Hepatocyte (in vitro differentiated cells): ENCODE measurements at regions not wholly inside any gene's neighbourhood (a gene's known extent, or its start where the extent isn't known, plus 50 kb on each side); places are given as distances from the start of the nearest gene placed in this dataset.
"Not testable (repeated sequence)": the region's sequence is repeated elsewhere in the genome, so short reads cannot be mapped to it uniquely, and the experiment has no call there.

ENCODE experiments used
- DNase-seq: peaks from one replicate; pipeline ENCODE4 v3.0.0-alpha.2; 2016; ENCODE audit warnings: low spot score
- H2AFZ ChIP-seq: fragments of 200-600 bp; sonication (generic); 2 replicates; pipeline ENCODE4 v1.6.0; 2016; ENCODE audit warnings: antibody characterized with exemption, mild to moderate bottlenecking
- H3K27ac ChIP-seq: fragments of 200-600 bp; sonication (generic); 2 replicates; pipeline ENCODE4 v1.5.1; 2016; ENCODE audit warnings: mild to moderate bottlenecking
- H3K27me3 ChIP-seq: fragments of 200-600 bp; sonication (generic); 2 replicates; pipeline ENCODE4 v1.6.1; 2016
- H3K36me3 ChIP-seq: fragments of 200-600 bp; sonication (generic); replicated peaks from 2 replicates; pipeline ENCODE4 v1.5.1; 2016; ENCODE audit warnings: low read depth; ENCODE audit not compliant: insufficient read depth
- H3K4me1 ChIP-seq: fragments of 200-600 bp; sonication (generic); 2 replicates; pipeline ENCODE4 v1.5.1; 2016; ENCODE audit warnings: mild to moderate bottlenecking, moderate library complexity; ENCODE audit not compliant: insufficient read depth
- H3K4me2 ChIP-seq: fragments of 200-600 bp; sonication (generic); 2 replicates; pipeline ENCODE4 v1.6.0; 2016
- H3K4me3 ChIP-seq: fragments of 200-600 bp; sonication (generic); 2 replicates; pipeline ENCODE4 v1.5.1; 2016; ENCODE audit warnings: mild to moderate bottlenecking
- H3K79me2 ChIP-seq: fragments of 200-600 bp; sonication (generic); 2 replicates; pipeline ENCODE4 v1.6.0; 2017; ENCODE audit warnings: mild to moderate bottlenecking
- H3K9me2 ChIP-seq: fragments of 200-600 bp; sonication (generic); replicated peaks from 2 replicates; pipeline ENCODE4 v1.6.0; 2017; ENCODE audit warnings: mild to moderate bottlenecking; ENCODE audit not compliant: insufficient read depth
- H3K9me3 ChIP-seq: fragments of 200-600 bp; sonication (generic); 2 replicates; pipeline ENCODE4 v1.5.1; 2016; ENCODE audit warnings: low read depth, mild to moderate bottlenecking
- H4K20me1 ChIP-seq: fragments of 200-600 bp; sonication (generic); 2 replicates; pipeline ENCODE4 v1.6.0; 2016; ENCODE audit warnings: mild to moderate bottlenecking; ENCODE audit not compliant: insufficient read depth, poor library complexity, severe bottlenecking
- EZH2 ChIP-seq: fragments of 200-600 bp; sonication (generic); IDR thresholded peaks from 2 replicates; pipeline ENCODE4 v1.6.1; 2016; ENCODE audit warnings: antibody characterized with exemption, mild to moderate bottlenecking, borderline replicate concordance
- EZH2phosphoT487 ChIP-seq: fragments of 200-600 bp; sonication (generic); IDR thresholded peaks from one replicate; pipeline ENCODE4 v1.6.1; 2018; ENCODE audit warnings: antibody characterized with exemption, mild to moderate bottlenecking, low read depth, moderate library complexity; ENCODE audit not compliant: unreplicated experiment, severe bottlenecking
- WGBS: methylation state at CpG from one replicate; pipeline ENCODE4 v1.1.6; 2016; ENCODE audit warnings: low lambda C conversion rate; ENCODE audit errors: missing lambda C conversion rate; 5-methylcytosine and 5-hydroxymethylcytosine counted together
- TF ChIP-seq, protein P1 (sequence below): fragments of 200-600 bp; sonication (generic); IDR thresholded peaks from 2 replicates; pipeline ENCODE4 v1.5.1; 2016; ENCODE audit warnings: antibody characterized with exemption, mild to moderate bottlenecking; ENCODE audit not compliant: poor library complexity

DNA sequence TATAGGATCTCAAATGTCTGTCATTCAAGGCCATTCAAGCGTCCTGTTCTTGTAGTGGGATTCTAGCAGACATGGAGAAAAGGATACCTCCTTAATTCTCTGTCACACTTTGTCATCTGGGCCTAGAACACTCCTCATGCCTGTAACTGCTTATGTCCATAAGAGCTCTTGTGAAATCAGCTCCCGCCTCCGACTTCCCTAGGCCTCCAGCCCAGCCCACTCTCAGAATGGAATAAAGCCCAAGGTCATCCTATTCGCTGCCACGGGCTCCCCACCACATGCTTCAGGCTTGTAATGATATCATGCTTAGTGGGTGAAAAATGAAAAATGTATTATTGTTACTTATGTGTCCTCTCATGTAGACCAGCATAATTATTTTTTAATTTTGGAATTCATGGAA, 632.5 kb downstream of the ISL1 start:
- Histone ChIP-seq H3K4me2 (no peak overlapping the region), H3K27ac (no peak overlapping the region), H2AFZ (no peak overlapping the region), H4K20me1 (no peaks in the 10 kb centered on the region), H3K79me2 (no peaks in the 10 kb centered on the region), H3K9me2 (no peaks in the 10 kb centered on the region), H3K9me3 (no peaks in the 10 kb centered on the region), H3K4me1 (no peaks in the 10 kb centered on the region), H3K4me3 (no peak overlapping the region), H3K27me3 (no peaks in the 10 kb centered on the region), H3K36me3 (no peaks in the 10 kb centered on the region)
- TF ChIP-seq, protein P1, sequence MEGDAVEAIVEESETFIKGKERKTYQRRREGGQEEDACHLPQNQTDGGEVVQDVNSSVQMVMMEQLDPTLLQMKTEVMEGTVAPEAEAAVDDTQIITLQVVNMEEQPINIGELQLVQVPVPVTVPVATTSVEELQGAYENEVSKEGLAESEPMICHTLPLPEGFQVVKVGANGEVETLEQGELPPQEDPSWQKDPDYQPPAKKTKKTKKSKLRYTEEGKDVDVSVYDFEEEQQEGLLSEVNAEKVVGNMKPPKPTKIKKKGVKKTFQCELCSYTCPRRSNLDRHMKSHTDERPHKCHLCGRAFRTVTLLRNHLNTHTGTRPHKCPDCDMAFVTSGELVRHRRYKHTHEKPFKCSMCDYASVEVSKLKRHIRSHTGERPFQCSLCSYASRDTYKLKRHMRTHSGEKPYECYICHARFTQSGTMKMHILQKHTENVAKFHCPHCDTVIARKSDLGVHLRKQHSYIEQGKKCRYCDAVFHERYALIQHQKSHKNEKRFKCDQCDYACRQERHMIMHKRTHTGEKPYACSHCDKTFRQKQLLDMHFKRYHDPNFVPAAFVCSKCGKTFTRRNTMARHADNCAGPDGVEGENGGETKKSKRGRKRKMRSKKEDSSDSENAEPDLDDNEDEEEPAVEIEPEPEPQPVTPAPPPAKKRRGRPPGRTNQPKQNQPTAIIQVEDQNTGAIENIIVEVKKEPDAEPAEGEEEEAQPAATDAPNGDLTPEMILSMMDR, result no peak
- no peak for TF ChIP-seq EZH2phosphoT487
- no peak for TF ChIP-seq EZH2
- WGBS, result 70% methylated on average over 5 of the region's 5 CpGs
- DNase-seq, result peak; percentile 31

GRCh38 chr5:52017567-52017966, 634.3 kb downstream of the ISL1 start:
- TF ChIP-seq EZH2 (no peak), EZH2phosphoT487 (no peak)
- TF ChIP-seq, protein P1, result no peak
- 37% methylated on average over 2 of the region's 2 CpGs for WGBS
- H3K36me3 ChIP-seq, result no peaks in the 10 kb centered on the region

DNA sequence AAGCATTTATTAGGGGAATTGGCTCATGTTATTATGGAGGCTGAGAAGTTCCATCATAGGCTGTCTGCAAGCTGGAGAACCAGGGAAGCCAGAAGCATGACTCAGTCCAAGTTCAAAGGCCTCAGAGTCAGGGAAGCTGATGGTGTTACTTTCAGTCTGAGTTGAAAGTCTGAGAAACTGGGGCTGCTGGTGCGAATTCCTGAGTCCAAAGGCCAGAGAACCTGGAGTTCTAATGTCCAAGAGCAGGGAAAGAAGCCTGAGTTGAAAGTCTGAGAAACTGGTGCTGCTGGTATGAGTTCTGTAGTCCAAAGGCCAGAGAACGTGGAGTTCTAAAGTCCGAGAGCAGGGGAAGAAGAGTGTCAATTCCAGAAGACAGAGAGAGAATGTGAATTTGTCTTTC, 641.1 kb downstream of the ISL1 start:
- peak overlapping the region; percentile 34 for H3K27ac ChIP-seq
- H2AFZ ChIP-seq, result no peak overlapping the region
- no peaks in the 10 kb centered on the region for H3K9me3 ChIP-seq
- no peak for TF ChIP-seq EZH2
- TF ChIP-seq EZH2phosphoT487, result no peak
- TF ChIP-seq, protein P1, result no peak
- DNase-seq, result peak; percentile 61
- 73% methylated on average over 3 of the region's 3 CpGs for WGBS
- no peaks in the 10 kb centered on the region for H3K9me2 ChIP-seq
- no peaks in the 10 kb centered on the region for H3K79me2 ChIP-seq
- H3K4me1 ChIP-seq, result no peaks in the 10 kb centered on the region
- no peaks in the 10 kb centered on the region for H3K36me3 ChIP-seq
- H3K4me3 ChIP-seq, result no peak overlapping the region
- no peaks in the 10 kb centered on the region for H4K20me1 ChIP-seq
- H3K4me2 ChIP-seq, result no peak overlapping the region
- no peaks in the 10 kb centered on the region for H3K27me3 ChIP-seq

More at GRCh38 chr5:52017567-52017966, 634.3 kb downstream of the ISL1 start:
- Histone ChIP-seq H3K9me2 (no peaks in the 10 kb centered on the region), H3K4me2 (no peak overlapping the region), H3K4me3 (no peak overlapping the region), H3K79me2 (no peaks in the 10 kb centered on the region), H3K27me3 (no peaks in the 10 kb centered on the region), H3K27ac (no peak overlapping the region), H3K9me3 (no peaks in the 10 kb centered on the region), H4K20me1 (no peaks in the 10 kb centered on the region), H2AFZ (no peak overlapping the region), H3K4me1 (no peaks in the 10 kb centered on the region)
- no peak for DNase-seq

- not testable (repeated sequence) for H3K36me3 ChIP-seq, H4K20me1 ChIP-seq, H3K27ac ChIP-seq, DNase-seq, H3K79me2 ChIP-seq, H3K27me3 ChIP-seq, H3K4me2 ChIP-seq, H3K4me1 ChIP-seq, H2AFZ ChIP-seq, H3K9me2 ChIP-seq, H3K4me3 ChIP-seq, H3K9me3 ChIP-seq
- WGBS, result 98% methylated on average over 7 of the region's 7 CpGs
Measured at GRCh38 chr5:52029836-52030235, 646.6 kb downstream of the ISL1 start.
